NCI-H748 (cell line): ENCODE measurements at regions not wholly inside any gene's neighbourhood (a gene's known extent, or its start where the extent isn't known, plus 50 kb on each side); places are given as distances from the start of the nearest gene placed in this dataset.

Experiments
- DNase-seq: peaks from one replicate; lab custom pipeline; 2025; ENCODE audit not compliant: unreplicated experiment; lab: John Stamatoyannopoulos, UW

DNA sequence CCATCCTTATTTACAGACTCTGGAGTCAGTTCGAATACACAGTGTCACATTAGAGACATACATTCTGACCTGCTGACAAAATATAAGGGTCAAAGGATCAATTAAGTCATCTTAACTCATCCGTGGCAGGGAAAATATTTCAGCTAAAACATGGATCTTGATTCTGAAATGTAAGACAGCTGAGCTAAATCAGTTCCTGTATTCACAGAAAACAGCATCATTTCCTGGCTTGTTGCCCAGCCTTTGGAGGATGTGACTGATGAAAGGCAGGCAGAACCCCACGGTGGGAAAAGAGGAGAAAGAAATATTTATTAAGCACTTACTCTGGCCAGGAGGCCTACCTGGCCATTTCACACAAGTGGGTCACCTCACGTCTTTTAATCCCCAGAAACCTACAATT, 101.9 kb downstream of the GAS2L3 start:
- peak; percentile 91 for DNase-seq

DNA sequence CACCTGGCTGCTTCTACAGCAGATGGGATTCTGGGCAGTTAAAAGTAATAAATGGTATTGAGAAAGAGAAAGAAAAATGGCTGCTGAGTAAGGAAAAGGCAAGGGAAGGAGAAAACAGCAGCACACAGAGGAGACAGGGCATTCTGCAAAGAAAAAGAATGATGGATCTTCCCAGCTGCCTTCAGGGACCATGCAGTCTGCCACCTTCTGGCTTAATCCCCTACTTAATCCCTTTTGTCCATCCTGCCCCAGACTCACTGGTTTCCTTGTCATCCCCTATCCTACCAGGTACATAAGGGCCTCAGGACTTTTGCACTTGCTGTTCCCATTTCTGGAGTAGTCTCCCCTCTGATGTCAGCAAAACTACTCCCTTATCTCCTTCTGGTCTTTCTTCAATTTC, 107.6 kb downstream of the GAS2L3 start:
- no peak for DNase-seq

DNA sequence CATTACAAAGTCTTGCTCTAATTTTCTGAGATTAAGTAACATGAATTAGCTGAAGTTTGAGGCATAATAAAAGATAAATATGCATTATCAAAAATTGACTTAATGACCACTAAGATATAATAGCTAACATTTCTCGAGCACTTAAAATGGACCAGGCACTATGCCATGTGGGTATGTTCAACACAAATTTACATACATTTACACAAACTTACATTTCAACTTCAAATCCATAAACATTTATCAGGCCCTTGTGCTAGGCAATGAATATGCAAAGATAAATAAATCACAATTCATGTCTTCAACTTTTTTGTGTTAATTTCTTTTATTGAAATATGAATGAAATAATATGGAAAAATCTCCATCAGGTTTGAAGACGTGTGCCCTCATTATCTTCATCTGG, 108.7 kb downstream of the GAS2L3 start:
- no peak for DNase-seq

DNA sequence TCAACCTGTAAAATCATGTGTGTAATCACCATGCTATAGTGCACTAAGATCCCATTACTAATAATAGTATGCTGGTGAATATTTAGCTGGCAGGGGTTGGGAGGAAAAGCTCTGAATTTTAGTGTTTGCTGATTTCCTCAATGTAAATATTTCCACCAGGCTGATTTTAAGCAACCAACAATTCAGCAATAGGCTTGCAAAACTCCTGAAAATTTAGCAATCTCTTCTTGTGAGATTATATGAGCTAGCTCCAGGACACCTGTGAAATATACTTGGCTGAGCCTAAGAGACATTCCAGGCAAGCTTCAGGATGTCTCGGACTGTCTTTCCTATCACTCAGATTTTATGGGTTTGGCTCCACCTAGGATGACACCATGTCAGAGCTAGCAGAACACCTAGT, 106.9 kb upstream of the ANO4 start:
- DNase-seq, result no peak

DNA sequence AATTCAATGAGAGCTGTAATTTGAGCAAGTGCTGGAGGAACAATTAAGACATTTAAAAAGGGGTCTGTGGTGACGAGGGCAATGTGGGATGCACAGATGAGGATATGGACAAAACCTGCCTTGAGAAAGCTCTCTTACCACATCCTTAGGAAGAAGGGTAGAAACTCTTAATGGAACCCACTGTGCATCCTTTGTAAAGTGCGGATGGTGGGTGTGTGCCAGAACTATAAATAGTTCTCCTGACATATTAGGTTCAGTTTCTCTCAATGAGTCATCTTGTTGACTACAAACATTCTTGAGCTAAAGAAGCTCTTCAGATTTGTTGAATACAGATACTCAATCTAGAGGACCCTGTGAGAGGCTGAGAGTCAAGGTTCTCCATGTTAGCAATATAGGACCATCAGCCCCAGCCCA, 106.1 kb upstream of the ANO4 start:
- DNase-seq, result no peak

DNA sequence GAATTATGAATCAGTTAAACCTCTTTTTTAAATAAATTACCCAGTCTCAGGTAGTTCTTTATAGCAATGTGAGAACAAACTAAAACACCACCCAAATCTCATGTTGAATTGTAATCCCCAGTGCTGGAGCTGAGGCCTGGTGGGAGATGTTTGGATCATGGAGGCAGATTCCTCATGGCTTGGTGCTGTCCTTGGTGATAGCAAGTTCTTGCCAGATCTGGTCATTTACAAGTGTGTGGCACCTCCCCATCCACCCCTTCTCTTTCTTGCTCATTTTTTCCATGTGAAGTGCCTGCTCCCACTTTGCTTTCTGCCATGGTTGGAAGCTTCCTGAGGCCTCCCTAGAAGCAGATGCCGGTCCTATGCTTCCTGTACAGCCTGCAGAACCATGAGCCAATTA, 102.1 kb upstream of the ANO4 start:
- DNase-seq, result no peak

DNA sequence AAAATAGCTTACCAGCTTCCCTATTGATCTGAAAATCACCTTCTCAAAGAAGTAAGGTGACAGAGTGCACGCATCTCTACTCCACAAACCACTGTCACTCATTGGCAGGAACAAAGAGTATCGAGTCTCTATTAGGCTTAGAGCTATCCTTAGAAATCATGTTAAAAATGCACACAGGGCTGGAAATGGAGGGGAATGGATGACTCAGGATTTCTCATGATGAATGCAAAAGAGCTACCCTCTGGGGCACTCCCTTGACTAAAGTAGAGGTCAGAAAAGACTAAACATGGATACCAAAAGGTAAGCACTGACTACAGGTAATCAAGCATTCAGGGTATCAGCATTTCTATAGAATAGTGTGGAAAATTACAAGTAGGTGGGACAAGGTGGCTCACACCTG, 96.1 kb upstream of the ANO4 start:
- DNase-seq, result no peak

DNA sequence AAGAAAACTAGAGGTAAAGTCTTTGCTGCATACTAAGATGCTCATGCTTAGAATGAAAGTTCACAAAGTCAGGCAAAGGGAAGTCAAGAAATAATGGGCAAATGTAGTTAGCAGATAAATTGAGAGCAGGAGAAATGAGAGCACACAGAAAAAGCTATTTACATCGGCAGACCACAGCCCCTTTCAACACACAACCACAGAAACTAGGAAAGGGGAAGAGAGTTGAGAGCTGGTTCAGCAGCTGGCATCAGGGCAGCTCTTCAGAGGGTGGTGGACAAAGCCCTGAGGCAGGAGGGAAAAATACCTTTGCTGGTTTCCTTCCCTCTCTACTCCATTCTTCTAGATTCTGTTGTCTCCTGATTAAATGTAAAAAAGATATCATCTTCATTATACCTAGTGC, 95.4 kb upstream of the ANO4 start:
- DNase-seq, result no peak

DNA sequence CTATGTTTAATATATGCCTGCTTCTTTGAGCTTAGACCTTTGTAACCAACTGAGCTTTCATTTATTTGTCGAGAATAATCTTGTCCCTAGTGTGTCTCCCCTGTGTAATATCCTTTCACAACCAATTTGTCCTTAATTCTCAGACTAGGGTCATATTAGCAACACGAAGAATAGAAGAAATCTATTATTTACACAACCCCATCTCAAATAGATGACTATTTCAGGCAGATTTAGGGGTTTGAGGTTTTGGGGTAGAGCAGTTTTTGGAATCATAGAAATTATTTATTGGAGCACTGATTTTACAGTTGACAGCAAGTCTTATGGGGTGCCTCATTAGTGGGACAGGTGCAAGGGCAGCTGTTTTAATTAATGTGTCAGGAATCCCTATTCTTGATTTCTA, 91.2 kb upstream of the ANO4 start:
- DNase-seq, result no peak

DNA sequence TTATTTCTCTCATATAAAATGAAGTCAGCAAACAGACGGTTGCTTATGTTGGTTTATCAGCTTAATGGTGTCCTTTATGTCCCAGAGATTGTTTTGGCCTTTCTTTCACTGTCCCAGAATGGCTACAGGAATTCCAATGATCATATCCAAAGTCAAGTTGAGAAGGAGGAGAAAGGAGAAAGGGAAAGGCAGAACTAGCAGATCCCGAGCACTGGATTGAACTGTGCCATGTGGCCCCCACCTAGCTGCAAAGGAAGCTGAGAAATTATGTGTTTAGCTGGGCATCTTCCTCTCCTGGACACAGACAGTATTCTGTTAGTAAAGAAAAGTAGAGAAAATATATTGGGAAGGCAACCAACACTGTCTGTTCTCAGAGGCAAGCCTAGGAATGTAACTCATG, 90.7 kb upstream of the ANO4 start:
- no peak for DNase-seq

DNA sequence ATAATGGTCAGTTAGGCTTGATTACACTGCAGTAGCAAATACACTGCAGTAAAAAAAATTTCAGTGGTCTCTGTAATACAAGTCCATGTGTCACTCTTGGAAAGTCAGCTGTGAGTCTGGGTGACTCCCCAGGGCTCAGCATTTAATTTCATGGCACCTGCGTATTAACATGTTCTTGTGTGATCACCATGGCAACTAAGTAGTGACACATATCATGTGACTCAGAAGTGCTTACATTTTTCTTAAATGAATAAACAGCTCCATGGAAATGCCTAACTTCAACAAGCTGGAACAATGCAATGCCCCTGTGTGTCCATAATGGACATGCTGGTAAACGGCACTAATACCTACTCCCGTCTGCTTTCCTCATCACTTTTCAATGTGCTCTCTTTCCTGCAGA, 88.5 kb upstream of the ANO4 start:
- peak; percentile 96 for DNase-seq

DNA sequence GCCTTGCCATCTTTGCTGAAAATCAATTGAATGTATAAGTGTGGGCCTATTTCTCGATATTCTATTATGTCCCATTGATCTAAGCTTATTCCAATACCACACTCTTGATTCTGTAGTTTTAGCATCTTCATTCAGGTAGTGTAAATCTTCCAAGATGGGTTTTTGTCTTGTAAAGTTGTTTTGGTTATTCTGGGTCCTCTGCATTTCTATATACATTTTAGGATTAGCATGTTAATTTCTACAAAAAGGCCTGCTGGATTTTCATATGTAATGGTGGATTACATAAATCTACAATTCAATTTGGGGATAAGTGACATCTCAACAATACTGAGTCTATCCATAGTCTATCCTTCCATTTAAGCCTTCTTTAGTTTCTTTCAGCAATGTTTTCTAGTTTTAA, 86.0 kb upstream of the ANO4 start:
- DNase-seq, result no peak

DNA sequence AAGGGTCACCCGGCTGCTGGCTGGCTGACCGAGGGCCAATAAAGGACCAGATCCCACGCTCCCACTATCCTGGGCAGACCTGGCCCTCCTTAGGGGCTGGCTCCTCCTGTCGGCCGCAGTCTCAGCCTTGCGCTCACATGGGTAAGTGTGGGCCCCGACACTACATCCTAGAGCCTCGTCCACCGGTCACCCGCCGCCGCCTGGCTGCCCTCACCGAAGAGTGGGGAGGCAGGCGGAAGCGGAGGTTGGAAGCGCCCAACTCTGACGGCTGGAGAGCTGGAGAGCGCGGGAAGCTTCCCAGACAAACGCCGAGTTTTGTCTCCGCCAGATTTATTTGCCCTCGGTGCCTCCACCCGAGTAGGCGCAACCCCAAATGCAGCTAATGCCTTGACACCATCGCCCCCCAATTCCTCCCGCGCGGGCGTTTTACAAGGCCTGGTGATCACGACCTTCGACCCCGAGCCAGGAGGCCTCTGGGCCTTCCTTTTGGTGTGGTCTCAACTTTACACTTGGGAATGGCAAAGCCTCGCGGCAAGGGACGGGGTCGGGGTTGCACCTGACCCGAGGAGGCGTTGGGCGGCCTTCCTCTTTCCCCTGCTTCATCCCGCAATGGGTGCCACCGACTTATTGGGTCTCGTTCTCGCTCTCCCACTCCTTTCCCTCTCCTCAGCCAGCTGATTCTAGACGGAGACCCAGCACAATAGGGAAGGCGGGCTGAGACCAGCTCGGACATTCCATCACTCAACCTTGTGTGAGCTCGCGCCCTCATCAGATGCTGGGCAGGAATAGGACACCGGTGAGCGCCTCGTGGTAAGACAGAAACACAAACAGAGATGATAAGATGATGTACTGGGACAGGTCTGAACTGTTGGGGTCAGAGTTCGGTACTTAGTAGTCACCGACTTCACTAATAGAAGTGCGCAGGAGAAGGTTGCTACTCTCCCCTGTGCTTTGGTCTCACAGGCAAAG, 78.3 kb upstream of the ANO4 start:
- DNase-seq, result no peak

DNA sequence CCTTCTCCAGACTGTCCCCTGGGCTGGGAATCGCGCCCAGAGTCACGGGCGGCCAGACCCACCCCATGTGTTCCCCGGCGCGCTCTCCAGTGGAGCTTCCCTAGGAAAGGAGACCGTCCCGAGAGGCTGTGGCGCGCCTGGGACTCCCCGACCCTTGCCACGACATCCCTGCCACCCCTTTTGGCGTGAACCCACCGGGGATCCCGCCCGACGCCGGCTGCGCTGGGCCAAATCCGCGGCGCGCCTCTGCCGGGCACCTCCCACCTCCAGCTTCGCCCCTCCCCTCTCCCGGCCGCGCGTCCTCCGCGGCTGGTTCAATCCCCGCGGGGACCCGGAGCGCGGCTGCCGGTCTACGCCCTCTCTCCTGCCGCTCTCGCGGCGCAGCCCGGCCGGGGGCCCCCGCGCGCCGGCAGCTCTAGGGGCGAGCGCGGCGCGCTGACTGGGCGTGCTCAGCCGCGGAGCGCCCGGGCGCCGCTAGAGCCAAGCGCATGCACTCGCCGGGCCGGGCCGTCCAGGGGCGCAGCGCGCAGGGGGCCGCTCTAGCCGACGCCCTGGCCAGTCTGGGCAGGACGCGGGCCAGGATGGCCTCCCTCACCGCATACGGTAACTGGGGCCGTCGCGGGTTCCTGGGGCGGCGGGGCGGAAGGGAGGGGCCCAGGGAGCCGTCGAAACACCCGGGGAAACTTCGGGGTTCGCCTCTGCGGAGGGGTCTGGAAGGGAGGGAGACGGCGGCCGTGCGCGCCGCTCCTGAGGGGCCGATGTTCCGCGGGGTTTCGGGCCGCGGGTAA, 77.4 kb upstream of the ANO4 start:
- peak; percentile 59 for DNase-seq

DNA sequence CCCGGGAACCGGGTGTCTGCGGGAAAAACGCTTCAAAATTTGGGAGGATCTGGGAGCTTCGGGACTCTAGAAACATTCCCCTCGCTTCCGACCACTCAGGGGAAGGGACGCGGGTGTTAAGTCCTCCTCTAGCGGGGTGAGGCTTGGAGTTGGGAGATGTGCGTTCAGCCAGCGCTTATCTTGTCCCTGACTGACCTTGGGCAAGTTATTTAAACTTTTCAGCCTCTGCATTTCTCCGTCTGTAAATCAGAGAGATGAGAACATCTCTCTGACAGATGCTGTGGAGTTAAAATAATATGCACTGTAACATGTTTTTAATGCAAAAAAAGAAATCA, 76.9 kb upstream of the ANO4 start:
- DNase-seq, result peak; percentile 30

DNA sequence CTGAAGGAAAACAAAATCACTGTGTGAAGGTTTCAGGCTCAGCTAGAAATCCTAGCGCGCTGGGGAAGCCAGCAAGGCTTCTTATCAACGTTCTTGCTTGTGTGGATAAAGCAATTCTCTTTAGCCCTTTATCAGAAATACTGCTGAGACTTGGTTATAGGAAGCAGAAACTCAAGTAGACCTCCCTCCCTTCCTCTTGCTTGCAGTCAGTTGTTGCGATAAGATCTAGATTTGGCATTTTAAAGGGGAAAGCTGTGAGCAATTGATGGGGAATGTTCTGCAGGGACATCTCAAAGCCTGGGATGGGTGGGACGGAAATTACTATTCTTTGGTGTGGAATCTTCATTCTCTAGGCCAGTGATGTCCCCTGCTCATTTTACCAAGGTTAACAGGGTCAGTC, 76.4 kb upstream of the ANO4 start:
- no peak for DNase-seq

DNA sequence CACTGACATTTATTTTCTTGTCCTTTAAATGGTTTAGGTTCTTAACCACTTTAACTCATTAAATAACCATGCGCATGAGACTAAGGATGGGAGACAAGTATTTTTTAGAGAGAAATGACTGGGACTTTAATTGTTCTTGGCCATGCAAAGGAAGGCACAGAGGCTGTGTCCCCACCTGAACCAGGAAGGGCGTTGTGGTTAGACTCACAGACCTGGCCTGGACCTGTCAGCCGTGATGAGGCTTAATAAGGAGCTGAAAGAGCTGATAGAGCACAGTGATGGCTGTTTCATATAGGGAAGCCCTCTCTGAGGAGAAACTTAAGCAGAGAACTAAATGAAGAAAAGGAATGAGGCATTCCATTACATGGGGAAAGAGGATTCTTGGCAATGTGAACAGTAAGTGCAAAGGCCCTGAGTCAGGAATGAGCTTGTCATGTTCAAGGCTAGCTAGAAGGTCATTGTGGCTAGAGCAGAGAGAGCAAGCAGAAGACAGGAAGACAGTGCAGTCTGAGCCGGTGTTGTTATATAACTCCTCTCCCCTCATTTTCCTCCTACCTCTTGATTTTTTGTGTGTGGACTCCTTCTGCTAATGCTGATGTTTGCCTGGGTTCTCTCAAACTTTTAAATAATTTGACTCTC, 74.4 kb upstream of the ANO4 start:
- DNase-seq, result no peak

DNA sequence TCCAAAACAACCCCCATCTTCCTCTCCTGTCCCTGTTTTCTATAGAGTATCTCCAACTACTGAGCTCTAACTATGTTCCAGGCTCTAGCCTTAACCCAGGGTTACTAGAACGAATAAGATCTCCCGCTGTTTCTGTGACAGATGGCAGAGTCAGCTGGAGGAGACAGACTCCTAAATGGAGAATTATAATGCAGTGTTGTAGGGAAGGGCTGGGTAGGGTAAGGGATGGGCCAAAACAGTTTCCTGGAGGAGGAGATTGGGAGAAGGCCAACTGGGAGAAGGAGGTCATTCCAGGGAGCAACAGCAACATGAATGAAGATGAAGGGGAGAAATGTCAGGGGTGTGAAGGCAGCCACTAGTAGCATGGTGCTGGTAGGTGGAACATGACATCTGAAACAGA, 73.4 kb upstream of the ANO4 start:
- DNase-seq, result no peak

DNA sequence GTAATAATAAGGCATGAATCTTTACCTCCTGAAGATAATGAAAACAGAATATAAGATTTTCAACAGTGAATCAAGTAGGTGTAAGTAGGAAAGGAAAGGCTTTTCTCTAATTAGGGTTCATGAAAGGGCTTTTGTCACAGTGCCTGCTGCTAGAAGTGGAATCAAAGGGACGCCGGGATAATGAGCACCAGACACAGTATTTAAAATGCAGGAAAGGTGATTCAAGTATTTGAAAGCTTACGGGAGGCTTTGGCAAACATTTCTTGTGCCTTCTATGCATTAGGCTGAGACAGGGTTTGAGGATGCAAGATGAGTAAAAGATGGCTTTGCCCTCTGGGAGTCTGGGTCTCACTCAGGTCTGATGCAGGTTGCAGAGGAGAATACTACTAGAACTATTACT, 70.5 kb upstream of the ANO4 start:
- peak; percentile 14 for DNase-seq

DNA sequence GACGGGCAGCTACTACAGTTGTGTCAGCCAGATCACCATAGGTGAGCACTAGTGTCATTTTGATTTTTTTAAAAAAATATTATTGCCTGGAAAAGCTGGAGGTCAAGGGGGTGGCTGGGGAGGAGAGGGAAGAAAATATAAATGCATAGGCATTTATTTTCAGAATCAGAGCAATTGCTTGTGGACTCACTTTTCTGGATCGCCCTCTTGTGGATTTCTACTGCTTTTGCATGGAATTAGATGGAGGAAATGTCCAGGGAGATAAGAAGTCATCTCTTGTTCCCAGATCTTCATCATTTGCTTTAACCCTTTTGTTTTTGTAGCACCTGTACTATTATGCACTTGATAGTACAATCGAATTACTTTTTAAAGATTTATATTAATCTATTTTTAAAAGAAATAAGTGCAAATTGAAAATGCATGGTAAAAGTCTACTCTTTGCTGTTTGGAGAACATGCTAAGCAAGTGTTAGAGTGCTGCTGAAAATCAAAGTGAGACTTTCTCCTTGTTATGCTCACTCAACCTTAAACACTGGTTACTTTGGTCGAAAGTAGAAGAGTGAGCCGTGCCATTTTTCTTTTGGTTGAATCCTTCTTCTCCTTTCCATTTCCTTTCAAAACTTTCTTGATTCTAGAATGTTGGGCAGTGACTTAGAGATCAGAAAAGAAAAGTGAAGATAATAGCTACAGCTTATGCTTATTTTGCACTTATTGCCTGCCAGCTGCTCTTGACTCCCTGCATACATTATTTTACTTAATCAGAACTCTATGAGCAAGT, 60.6 kb upstream of the ANO4 start:
- DNase-seq, result peak; percentile 67

DNA sequence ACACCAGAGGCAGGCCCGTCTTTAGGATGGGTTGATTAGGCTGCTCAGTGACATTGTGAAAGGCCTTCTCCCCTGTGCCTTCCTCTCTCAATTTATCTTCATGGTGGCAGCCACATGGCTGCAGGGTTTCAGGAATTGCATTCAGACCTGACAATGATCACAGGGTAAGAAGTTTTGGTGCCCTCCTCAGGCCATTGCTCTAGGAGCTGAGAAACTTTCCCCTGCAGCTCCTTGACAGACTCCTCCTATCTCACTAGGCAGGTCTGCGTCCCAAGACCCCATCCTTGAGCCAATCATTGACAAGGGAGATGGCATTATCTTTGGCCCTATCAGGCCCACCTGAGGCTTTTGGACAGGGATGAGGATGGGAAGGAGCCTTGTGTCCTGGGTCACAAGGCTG, 57.4 kb upstream of the ANO4 start:
- no peak for DNase-seq
